HL-60 (cell line): ENCODE measurements at regions not wholly inside any gene's neighbourhood (a gene's known extent, or its start where the extent isn't known, plus 50 kb on each side); places are given as distances from the start of the nearest gene placed in this dataset.

Experiments
- POLR2AphosphoS5 ChIP-seq: IDR thresholded peaks from 2 replicates; pipeline ENCODE4 v1.6.1; 2012; ENCODE audit warnings: low read depth
- TF ChIP-seq, protein P1 (sequence below): IDR thresholded peaks from one replicate; pipeline ENCODE4 v1.5.1; 2011; ENCODE audit warnings: low read length, control low read depth, inconsistent platforms; ENCODE audit not compliant: insufficient read depth

GRCh38 chr11:87659807-87660206 is 515.4 kb downstream of the RAB38 start:
- TF ChIP-seq, protein P1, sequence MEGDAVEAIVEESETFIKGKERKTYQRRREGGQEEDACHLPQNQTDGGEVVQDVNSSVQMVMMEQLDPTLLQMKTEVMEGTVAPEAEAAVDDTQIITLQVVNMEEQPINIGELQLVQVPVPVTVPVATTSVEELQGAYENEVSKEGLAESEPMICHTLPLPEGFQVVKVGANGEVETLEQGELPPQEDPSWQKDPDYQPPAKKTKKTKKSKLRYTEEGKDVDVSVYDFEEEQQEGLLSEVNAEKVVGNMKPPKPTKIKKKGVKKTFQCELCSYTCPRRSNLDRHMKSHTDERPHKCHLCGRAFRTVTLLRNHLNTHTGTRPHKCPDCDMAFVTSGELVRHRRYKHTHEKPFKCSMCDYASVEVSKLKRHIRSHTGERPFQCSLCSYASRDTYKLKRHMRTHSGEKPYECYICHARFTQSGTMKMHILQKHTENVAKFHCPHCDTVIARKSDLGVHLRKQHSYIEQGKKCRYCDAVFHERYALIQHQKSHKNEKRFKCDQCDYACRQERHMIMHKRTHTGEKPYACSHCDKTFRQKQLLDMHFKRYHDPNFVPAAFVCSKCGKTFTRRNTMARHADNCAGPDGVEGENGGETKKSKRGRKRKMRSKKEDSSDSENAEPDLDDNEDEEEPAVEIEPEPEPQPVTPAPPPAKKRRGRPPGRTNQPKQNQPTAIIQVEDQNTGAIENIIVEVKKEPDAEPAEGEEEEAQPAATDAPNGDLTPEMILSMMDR = no peak
- TF ChIP-seq POLR2AphosphoS5 = no peak
